HG02970 (cell line): ENCODE measurements at regions not wholly inside any gene's neighbourhood (a gene's known extent, or its start where the extent isn't known, plus 50 kb on each side); places are given as distances from the start of the nearest gene placed in this dataset.

Experiments
- ATAC-seq: cut with Tn5 transposase; IDR thresholded peaks from one replicate; pipeline ENCODE4 v1.9.1; 2021; ENCODE audit warnings: mild to moderate bottlenecking, moderate library complexity, moderate number of reproducible peaks; ENCODE audit not compliant: unreplicated experiment, low FRiP score

GRCh38 chr3:102141096-102141927 lies 292.0 kb downstream of the NFKBIZ start:
- no peak for ATAC-seq

- no peak for ATAC-seq
Observed at GRCh38 chr3:102141928-102142239, 292.6 kb downstream of the NFKBIZ start.

GRCh38 chr3:102142379-102143060 lies 292.3 kb upstream of the ZPLD1 start:
- ATAC-seq = no peak

GRCh38 chr3:102143536-102143935 lies 291.3 kb upstream of the ZPLD1 start:
- no peak for ATAC-seq

- no peak for ATAC-seq
Observed at GRCh38 chr3:102144063-102144462, 290.8 kb upstream of the ZPLD1 start.

- no peak for ATAC-seq
Observed at GRCh38 chr3:102148598-102149337, 286.0 kb upstream of the ZPLD1 start.

GRCh38 chr3:102151935-102152334 lies 282.9 kb upstream of the ZPLD1 start:
- ATAC-seq = no peak

- no peak for ATAC-seq
Observed at GRCh38 chr3:102156426-102156825, 278.4 kb upstream of the ZPLD1 start.

GRCh38 chr3:102158080-102158740 lies 276.6 kb upstream of the ZPLD1 start:
- ATAC-seq = no peak

- ATAC-seq = no peak
Observed at GRCh38 chr3:102159810-102160451, 274.9 kb upstream of the ZPLD1 start.

- no peak for ATAC-seq
Observed at GRCh38 chr3:102161384-102162006, 273.3 kb upstream of the ZPLD1 start.

- no peak for ATAC-seq
Observed at GRCh38 chr3:102162251-102162650, 272.6 kb upstream of the ZPLD1 start.

GRCh38 chr3:102163039-102163817 lies 271.6 kb upstream of the ZPLD1 start:
- no peak for ATAC-seq

- ATAC-seq = no peak
Observed at GRCh38 chr3:102163818-102164154, 271.0 kb upstream of the ZPLD1 start.

GRCh38 chr3:102165367-102165766 lies 269.4 kb upstream of the ZPLD1 start:
- no peak for ATAC-seq

- no peak for ATAC-seq
Observed at GRCh38 chr3:102169915-102170479, 264.8 kb upstream of the ZPLD1 start.

- no peak for ATAC-seq
Observed at GRCh38 chr3:102170545-102170944, 264.3 kb upstream of the ZPLD1 start.

- ATAC-seq = no peak
Observed at GRCh38 chr3:102174312-102174712, 260.5 kb upstream of the ZPLD1 start.

- ATAC-seq = no peak
Observed at GRCh38 chr3:102174832-102175374, 259.9 kb upstream of the ZPLD1 start.
